ENCODE measurements at regions not wholly inside any gene's neighbourhood (a gene's known extent, or its start where the extent isn't known, plus 50 kb on each side); places are given as distances from the start of the nearest gene placed in this dataset.

DNA sequence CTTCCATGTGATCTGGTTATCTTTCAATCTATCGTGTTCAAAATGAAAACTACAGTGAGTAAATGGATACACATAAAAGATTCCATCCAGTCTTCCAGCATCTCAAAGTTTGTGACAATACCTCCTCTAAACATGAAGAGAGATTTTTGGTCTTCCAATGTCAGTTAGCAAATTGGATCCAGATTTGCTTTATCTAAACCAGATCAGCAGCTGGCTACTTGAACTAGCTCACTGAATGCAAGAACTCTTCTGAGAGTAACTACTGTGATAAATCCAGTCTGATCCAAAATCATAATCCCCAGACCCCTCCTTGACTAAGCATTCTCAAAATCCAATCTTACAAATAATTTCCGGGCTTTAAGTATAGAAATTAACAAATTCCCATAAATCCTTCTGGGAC, 2177.9 kb upstream of the C9orf72 start:
- TF ChIP-seq SREBF2 (IDR thresholded peaks at IDR 0.05; ENCODE audit: low read length) (no peak), EP300 (IDR thresholded peaks at IDR 0.05; ENCODE audit: borderline replicate concordance in 1 of 2, control insufficient read depth in 1 of 2, low read depth in 2 of 2, low read length in 2 of 2) (no peak), POLR2A (IDR thresholded peaks at IDR 0.05; ENCODE audit: low read depth, low read length) (no peak), RAD21 (IDR thresholded peaks at IDR 0.05; ENCODE audit: insufficient read depth, low read depth, low read length) (no peak), YY1 (IDR thresholded peaks at IDR 0.05; ENCODE audit: low read depth, low read length) (no peak), FOXM1 (IDR thresholded peaks at IDR 0.05; ENCODE audit: low read depth, low read length) (no peak), RELA (IDR thresholded peaks at IDR 0.05; ENCODE audit: borderline replicate concordance, partially characterized antibody) (no peak), ASH2L (IDR thresholded peaks at IDR 0.05; ENCODE audit: borderline replicate concordance, low read depth) (no peak)
- TF ChIP-seq, protein P1, sequence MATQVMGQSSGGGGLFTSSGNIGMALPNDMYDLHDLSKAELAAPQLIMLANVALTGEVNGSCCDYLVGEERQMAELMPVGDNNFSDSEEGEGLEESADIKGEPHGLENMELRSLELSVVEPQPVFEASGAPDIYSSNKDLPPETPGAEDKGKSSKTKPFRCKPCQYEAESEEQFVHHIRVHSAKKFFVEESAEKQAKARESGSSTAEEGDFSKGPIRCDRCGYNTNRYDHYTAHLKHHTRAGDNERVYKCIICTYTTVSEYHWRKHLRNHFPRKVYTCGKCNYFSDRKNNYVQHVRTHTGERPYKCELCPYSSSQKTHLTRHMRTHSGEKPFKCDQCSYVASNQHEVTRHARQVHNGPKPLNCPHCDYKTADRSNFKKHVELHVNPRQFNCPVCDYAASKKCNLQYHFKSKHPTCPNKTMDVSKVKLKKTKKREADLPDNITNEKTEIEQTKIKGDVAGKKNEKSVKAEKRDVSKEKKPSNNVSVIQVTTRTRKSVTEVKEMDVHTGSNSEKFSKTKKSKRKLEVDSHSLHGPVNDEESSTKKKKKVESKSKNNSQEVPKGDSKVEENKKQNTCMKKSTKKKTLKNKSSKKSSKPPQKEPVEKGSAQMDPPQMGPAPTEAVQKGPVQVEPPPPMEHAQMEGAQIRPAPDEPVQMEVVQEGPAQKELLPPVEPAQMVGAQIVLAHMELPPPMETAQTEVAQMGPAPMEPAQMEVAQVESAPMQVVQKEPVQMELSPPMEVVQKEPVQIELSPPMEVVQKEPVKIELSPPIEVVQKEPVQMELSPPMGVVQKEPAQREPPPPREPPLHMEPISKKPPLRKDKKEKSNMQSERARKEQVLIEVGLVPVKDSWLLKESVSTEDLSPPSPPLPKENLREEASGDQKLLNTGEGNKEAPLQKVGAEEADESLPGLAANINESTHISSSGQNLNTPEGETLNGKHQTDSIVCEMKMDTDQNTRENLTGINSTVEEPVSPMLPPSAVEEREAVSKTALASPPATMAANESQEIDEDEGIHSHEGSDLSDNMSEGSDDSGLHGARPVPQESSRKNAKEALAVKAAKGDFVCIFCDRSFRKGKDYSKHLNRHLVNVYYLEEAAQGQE (IDR thresholded peaks at IDR 0.05; ENCODE audit: low read depth, low read length), result no peak
